HepG2 (cell line): ENCODE measurements at regions not wholly inside any gene's neighbourhood (a gene's known extent, or its start where the extent isn't known, plus 50 kb on each side); places are given as distances from the start of the nearest gene placed in this dataset.

Experiments used
- CBX2 ChIP-seq, 2 experiments: fragments of 200-600 bp in 1 of 2; sonication (generic); formaldehyde crosslinking in 1 of 2; IDR thresholded peaks; 2 replicates each; pipeline versions ENCODE4 v1.7.0 to v1.8.1; 2018 to 2022; ENCODE audit warnings: low read depth in 2 of 2, low read length in 1 of 2, mild to moderate bottlenecking in 1 of 2, missing genetic modification reagents in 1 of 2
- CHD2 ChIP-seq: IDR thresholded peaks from 2 replicates; pipeline ENCODE4 v1.6.1; 2011; ENCODE audit warnings: low read depth, low read length, improper control_type of control experiment
- DNMT3B ChIP-seq: conservative IDR thresholded peaks from 2 replicates; pipeline ENCODE4 v1.6.1; 2016; ENCODE audit warnings: missing biosample characterization, control low read depth
- GATAD2A ChIP-seq: IDR thresholded peaks from 2 replicates; pipeline ENCODE4 v1.6.1; 2016
- JARID2 ChIP-seq: sonication (generic); formaldehyde crosslinking; IDR thresholded peaks from 2 replicates; pipeline ENCODE4 v1.8.1; 2023; ENCODE audit warnings: missing genetic modification reagents, inconsistent platforms; ENCODE audit not compliant: insufficient replicate concordance
- MAZ ChIP-seq, 2 experiments: sonication (generic) in 1 of 2; formaldehyde crosslinking in 1 of 2; IDR thresholded peaks; 2 replicates each; pipeline versions ENCODE4 v1.5.0 to v1.6.1; 2012 to 2020; ENCODE audit warnings: low read depth in 2 of 2, mild to moderate bottlenecking in 2 of 2, borderline replicate concordance in 1 of 2, improper control_type of control experiment in 1 of 2, low read length in 1 of 2, missing genetic modification reagents in 1 of 2, moderate library complexity in 1 of 2
- MBNL3 ChIP-seq: fragments of 250-450 bp; sonication (Bioruptor Pico); conservative IDR thresholded peaks from 2 replicates; pipeline ENCODE4 v1.8.0; 2022; ENCODE audit warnings: mild to moderate bottlenecking, inconsistent platforms
- NFYB ChIP-seq: sonication (generic); formaldehyde crosslinking; IDR thresholded peaks from 2 replicates; pipeline ENCODE4 v1.4.0; 2020; ENCODE audit warnings: missing genetic modification reagents
- ONECUT2 ChIP-seq: sonication (generic); formaldehyde crosslinking; IDR thresholded peaks from 2 replicates; pipeline ENCODE4 v1.4.0; 2020; ENCODE audit warnings: missing genetic modification reagents
- RARG ChIP-seq: sonication (generic); formaldehyde crosslinking; IDR thresholded peaks from 2 replicates; pipeline ENCODE4 v1.4.0; 2020; ENCODE audit warnings: low read depth, mild to moderate bottlenecking, missing genetic modification reagents
- SP4 ChIP-seq: sonication (generic); formaldehyde crosslinking; IDR thresholded peaks from 2 replicates; pipeline ENCODE4 v1.8.1; 2023; ENCODE audit warnings: mild to moderate bottlenecking, missing genetic modification reagents
- TEAD3 ChIP-seq: optimal IDR thresholded peaks from 2 replicates; pipeline ENCODE3; 2016; ENCODE audit warnings: borderline replicate concordance
- YEATS2 ChIP-seq: sonication (generic); formaldehyde crosslinking; IDR thresholded peaks from 2 replicates; pipeline ENCODE4 v1.4.0; 2020; ENCODE audit warnings: missing genetic modification reagents, borderline replicate concordance
- ZFP36L2 ChIP-seq: sonication (generic); formaldehyde crosslinking; IDR thresholded peaks from 2 replicates; pipeline ENCODE4 v1.4.0; 2020; ENCODE audit warnings: missing genetic modification reagents
- ZNF138 ChIP-seq: sonication (generic); formaldehyde crosslinking; IDR thresholded peaks from 2 replicates; pipeline ENCODE4 v1.5.0; 2020; ENCODE audit warnings: mild to moderate bottlenecking, low read depth, missing genetic modification reagents
- ZNF143 ChIP-seq: sonication (generic); formaldehyde crosslinking; IDR thresholded peaks from 2 replicates; pipeline ENCODE4 v1.4.0; 2020; ENCODE audit warnings: missing genetic modification reagents
- ZNF224 ChIP-seq: sonication (generic); formaldehyde crosslinking; IDR thresholded peaks from 2 replicates; pipeline ENCODE4 v1.5.0; 2020; ENCODE audit warnings: mild to moderate bottlenecking, missing genetic modification reagents
- ZNF367 ChIP-seq: sonication (generic); formaldehyde crosslinking; IDR thresholded peaks from 2 replicates; pipeline ENCODE4 v1.4.0; 2020; ENCODE audit warnings: missing genetic modification reagents, borderline replicate concordance
- ZNF678 ChIP-seq: sonication (generic); formaldehyde crosslinking; IDR thresholded peaks from 2 replicates; pipeline ENCODE4 v1.4.0; 2020; ENCODE audit warnings: mild to moderate bottlenecking, missing genetic modification reagents
- ZSCAN30 ChIP-seq: sonication (generic); formaldehyde crosslinking; IDR thresholded peaks from 2 replicates; pipeline ENCODE4 v1.5.0; 2020; ENCODE audit warnings: mild to moderate bottlenecking, missing genetic modification reagents
- TF ChIP-seq, protein P1 (sequence below), 2 experiments: fragments of 450-650 bp in 1 of 2; sonication (generic) in 1 of 2; formaldehyde crosslinking; IDR thresholded peaks; 2 replicates each; pipeline versions ENCODE4 v1.5.0 to v1.8.0; 2020 to 2022; ENCODE audit warnings: mild to moderate bottlenecking in 1 of 2, missing genetic modification reagents in 1 of 2
- TF ChIP-seq, protein P2 (sequence below): IDR thresholded peaks from 2 replicates; pipeline ENCODE4 v1.6.1; 2018; ENCODE audit warnings: missing genetic modification reagents
- TF ChIP-seq, protein P3 (sequence below), 2 experiments: sonication (generic) in 1 of 2; formaldehyde crosslinking in 1 of 2; IDR thresholded peaks; 2 replicates each; pipeline versions ENCODE4 v1.4.0 to v1.6.1; 2016 to 2020; ENCODE audit warnings: borderline replicate concordance in 1 of 2, low read depth in 1 of 2, mild to moderate bottlenecking in 1 of 2, missing genetic modification reagents in 1 of 2
- TF ChIP-seq, protein P4 (sequence below): sonication (generic); formaldehyde crosslinking; IDR thresholded peaks from 2 replicates; pipeline ENCODE4 v1.4.0; 2020; ENCODE audit warnings: mild to moderate bottlenecking, missing genetic modification reagents

DNA sequence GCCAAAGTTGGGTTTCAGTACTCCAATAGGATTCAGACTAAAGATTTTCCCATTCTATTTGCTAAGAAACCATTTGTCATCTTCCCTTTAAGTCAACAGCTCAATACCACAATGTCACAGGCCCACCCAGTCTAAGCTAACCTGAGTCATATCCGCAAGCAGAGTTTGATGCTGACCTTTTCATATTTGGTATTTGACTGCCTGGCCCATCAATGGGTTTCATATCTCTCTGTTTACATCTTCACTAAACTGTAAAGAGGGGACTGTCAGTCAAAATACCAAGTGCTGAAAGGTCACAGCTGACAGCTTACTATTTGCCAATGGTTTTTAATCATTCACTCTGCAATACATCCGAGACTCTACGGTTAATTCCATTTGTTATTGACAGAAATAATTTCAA is 707.5 kb upstream of the ACTRT1 start (continued):
- TF ChIP-seq NFYB (CRISPR knock-in tag) (no peak), GATAD2A (CRISPR knock-in tag) (peak; percentile 47; the same call in 1 of the 2 replicates), ZNF224 (CRISPR knock-in tag) (no peak), DNMT3B (CRISPR knock-in tag) (no peak), RARG (no peak), YEATS2 (CRISPR knock-in tag) (no peak), ZNF367 (no peak), ZSCAN30 (CRISPR knock-in tag) (no peak), CHD2 (no peak), ZFP36L2 (no peak), TEAD3 (CRISPR knock-in tag) (peak; percentile 75), ZNF678 (CRISPR knock-in tag) (no peak), CBX2 (IDR thresholded peaks at IDR 0.05; ENCODE audit: low read depth, low read length) (no peak), CBX2 (CRISPR knock-in tag; IDR thresholded peaks at IDR 0.05; ENCODE audit: low read depth) (no peak), ZNF143 (CRISPR knock-in tag) (no peak), ONECUT2 (CRISPR knock-in tag) (0 out of 2 replicates have a peak, but pooled peaks have one; percentile 27), MAZ (IDR thresholded peaks at IDR 0.05; ENCODE audit: borderline replicate concordance, low read depth, low read length) (no peak), MAZ (CRISPR knock-in tag; IDR thresholded peaks at IDR 0.05; ENCODE audit: low read depth) (no peak), MBNL3 (CRISPR knock-in tag) (no peak), SP4 (CRISPR knock-in tag) (no peak), JARID2 (no peak), ZNF138 (CRISPR knock-in tag) (no peak)
- TF ChIP-seq, protein P1, sequence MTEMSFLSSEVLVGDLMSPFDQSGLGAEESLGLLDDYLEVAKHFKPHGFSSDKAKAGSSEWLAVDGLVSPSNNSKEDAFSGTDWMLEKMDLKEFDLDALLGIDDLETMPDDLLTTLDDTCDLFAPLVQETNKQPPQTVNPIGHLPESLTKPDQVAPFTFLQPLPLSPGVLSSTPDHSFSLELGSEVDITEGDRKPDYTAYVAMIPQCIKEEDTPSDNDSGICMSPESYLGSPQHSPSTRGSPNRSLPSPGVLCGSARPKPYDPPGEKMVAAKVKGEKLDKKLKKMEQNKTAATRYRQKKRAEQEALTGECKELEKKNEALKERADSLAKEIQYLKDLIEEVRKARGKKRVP (CRISPR knock-in tag; IDR thresholded peaks at IDR 0.05), result no peak
- TF ChIP-seq, protein P2, sequence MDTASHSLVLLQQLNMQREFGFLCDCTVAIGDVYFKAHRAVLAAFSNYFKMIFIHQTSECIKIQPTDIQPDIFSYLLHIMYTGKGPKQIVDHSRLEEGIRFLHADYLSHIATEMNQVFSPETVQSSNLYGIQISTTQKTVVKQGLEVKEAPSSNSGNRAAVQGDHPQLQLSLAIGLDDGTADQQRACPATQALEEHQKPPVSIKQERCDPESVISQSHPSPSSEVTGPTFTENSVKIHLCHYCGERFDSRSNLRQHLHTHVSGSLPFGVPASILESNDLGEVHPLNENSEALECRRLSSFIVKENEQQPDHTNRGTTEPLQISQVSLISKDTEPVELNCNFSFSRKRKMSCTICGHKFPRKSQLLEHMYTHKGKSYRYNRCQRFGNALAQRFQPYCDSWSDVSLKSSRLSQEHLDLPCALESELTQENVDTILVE (CRISPR knock-in tag), result no peak
- TF ChIP-seq, protein P3, sequence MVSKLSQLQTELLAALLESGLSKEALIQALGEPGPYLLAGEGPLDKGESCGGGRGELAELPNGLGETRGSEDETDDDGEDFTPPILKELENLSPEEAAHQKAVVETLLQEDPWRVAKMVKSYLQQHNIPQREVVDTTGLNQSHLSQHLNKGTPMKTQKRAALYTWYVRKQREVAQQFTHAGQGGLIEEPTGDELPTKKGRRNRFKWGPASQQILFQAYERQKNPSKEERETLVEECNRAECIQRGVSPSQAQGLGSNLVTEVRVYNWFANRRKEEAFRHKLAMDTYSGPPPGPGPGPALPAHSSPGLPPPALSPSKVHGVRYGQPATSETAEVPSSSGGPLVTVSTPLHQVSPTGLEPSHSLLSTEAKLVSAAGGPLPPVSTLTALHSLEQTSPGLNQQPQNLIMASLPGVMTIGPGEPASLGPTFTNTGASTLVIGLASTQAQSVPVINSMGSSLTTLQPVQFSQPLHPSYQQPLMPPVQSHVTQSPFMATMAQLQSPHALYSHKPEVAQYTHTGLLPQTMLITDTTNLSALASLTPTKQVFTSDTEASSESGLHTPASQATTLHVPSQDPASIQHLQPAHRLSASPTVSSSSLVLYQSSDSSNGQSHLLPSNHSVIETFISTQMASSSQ (IDR thresholded peaks at IDR 0.05; ENCODE audit: low read depth), result peak; percentile 30; the same call in 1 of the 2 replicates
- TF ChIP-seq, protein P3 (CRISPR knock-in tag; IDR thresholded peaks at IDR 0.05; ENCODE audit: borderline replicate concordance), result no peak
- TF ChIP-seq, protein P4, sequence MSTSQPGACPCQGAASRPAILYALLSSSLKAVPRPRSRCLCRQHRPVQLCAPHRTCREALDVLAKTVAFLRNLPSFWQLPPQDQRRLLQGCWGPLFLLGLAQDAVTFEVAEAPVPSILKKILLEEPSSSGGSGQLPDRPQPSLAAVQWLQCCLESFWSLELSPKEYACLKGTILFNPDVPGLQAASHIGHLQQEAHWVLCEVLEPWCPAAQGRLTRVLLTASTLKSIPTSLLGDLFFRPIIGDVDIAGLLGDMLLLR (CRISPR knock-in tag), result no peak
